ENCODE measurements at regions not wholly inside any gene's neighbourhood (a gene's known extent, or its start where the extent isn't known, plus 50 kb on each side); places are given as distances from the start of the nearest gene placed in this dataset.

DNA sequence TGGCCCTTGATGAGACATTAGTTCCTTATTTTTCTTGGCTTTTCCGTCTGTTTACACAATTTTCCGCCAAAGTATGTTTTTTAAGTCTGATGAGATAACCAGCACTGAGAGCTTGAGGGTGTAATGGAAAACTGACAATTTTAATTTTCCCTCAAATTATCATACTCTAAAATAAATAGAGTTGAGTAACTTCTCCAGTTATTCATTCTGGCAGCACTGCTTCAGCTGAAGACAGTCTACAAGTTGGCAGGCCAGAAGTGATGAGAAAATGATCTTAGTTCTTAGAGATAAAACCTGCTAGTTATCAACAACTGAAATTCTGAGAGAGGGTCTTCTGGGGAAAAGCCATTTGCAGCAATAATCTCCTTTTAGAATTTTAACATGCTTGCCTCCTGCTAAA is 241.6 kb upstream of the TET2 start:
- no peaks in the 10 kb centered on the region for H3K9me3 Mint-ChIP-seq
- H3K36me3 Mint-ChIP-seq (ENCODE audit: low read depth), result no peaks in the 10 kb centered on the region

DNA sequence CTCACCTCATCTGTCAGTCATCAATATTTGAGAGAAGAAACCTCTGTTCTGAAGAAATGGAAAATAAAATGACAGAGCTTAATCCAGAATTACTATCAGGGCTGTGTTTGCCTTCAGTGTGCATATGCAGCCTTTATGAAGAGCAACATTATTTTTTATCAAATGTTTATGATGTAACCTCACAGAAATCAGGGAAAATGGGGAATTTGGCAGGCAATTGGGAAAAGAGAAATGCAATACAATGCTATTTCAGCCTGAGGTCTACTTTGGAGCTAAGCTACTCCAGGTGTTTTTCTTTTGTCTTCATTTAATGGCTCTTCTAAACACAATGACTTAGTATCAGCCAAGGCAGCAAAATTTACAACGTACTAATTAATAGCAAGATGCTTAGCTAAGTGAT is 241.1 kb upstream of the TET2 start:
- Mint-ChIP-seq H3K27me3 (ENCODE audit: low read depth) (no peaks in the 10 kb centered on the region), H3K4me3 (no peak overlapping the region), H3K4me1 (peaks cover 44% of the 10 kb centered on the region), H3K27ac (peak overlapping the region in 2 of 3 experiments; percentile 23 to 25), H3K9me3 (no peaks in the 10 kb centered on the region), H3K36me3 (ENCODE audit: low read depth) (no peaks in the 10 kb centered on the region)
- TF ChIP-seq, protein P1, sequence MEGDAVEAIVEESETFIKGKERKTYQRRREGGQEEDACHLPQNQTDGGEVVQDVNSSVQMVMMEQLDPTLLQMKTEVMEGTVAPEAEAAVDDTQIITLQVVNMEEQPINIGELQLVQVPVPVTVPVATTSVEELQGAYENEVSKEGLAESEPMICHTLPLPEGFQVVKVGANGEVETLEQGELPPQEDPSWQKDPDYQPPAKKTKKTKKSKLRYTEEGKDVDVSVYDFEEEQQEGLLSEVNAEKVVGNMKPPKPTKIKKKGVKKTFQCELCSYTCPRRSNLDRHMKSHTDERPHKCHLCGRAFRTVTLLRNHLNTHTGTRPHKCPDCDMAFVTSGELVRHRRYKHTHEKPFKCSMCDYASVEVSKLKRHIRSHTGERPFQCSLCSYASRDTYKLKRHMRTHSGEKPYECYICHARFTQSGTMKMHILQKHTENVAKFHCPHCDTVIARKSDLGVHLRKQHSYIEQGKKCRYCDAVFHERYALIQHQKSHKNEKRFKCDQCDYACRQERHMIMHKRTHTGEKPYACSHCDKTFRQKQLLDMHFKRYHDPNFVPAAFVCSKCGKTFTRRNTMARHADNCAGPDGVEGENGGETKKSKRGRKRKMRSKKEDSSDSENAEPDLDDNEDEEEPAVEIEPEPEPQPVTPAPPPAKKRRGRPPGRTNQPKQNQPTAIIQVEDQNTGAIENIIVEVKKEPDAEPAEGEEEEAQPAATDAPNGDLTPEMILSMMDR (IDR thresholded peaks at IDR 0.05; ENCODE audit: unreplicated experiment in 3 of 3), result no peak

More for the DNA sequence above, 241.6 kb upstream of the TET2 start:
- Mint-ChIP-seq H3K27me3 (ENCODE audit: low read depth) (no peaks in the 10 kb centered on the region), H3K27ac (peak overlapping the region in 1 of 3 experiments; percentile 25), H3K4me1 (peaks cover 44% of the 10 kb centered on the region), H3K4me3 (no peak overlapping the region)
- TF ChIP-seq, protein P1 (IDR thresholded peaks at IDR 0.05; ENCODE audit: unreplicated experiment in 3 of 3), result no peak

DNA sequence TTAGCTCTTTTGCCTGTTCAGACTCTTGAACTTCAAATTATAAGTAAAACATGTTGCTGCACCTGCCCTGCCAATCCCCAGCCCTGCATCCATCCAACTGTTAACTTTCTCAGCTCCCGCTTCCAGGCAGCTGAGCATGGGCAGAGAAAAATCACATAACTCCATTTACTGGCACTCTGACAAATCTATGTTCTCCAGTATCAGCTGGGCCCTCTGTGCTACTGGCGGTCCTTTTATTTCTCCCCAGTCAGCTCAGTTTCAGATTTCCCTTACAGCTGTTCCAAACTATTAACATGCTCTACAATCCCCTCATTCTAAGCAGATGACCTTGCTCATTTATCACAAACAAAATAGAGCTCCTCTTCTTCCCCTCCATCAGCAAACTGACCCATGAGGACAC is 240.4 kb upstream of the TET2 start:
- Mint-ChIP-seq H3K27me3 (ENCODE audit: low read depth) (peaks cover 3% of the 10 kb centered on the region), H3K27ac (peak overlapping the region; percentile 4 to 25 (median 23)), H3K4me1 (peaks cover 44% of the 10 kb centered on the region), H3K9me3 (no peaks in the 10 kb centered on the region), H3K4me3 (peak overlapping the region in 1 of 3 experiments; percentile 12), H3K36me3 (ENCODE audit: low read depth) (no peaks in the 10 kb centered on the region)
- TF ChIP-seq, protein P1 (IDR thresholded peaks at IDR 0.05; ENCODE audit: unreplicated experiment in 3 of 3), result no peak

DNA sequence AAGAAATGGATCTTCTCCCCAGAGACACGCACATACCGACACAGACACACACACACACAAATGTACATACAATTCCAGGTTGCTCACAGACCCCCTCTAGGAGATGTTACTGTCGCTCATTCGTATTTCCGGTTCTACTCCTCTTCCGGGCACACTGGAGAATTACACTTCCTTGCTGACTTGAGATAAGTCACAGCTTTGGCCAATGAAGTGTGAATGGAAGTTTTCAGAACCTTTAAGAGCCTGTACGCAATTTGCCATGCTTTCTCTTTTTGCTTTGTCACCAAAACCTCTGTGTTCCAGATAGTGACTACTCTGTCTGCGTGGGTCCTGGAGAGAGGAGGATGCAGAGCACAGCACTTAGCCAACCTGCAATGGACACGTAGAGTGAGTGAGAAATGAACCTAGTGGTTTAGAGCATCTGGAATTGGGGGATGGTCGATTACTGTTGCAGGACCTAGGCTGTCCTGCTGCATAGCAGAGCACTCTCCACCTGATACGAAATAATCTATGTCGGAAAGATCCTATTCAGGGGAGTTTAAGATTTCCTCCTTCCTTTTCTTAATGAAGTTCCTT is 239.5 kb upstream of the TET2 start:
- Mint-ChIP-seq H3K9me3 (no peaks in the 10 kb centered on the region), H3K4me1 (peaks cover 38% of the 10 kb centered on the region), H3K36me3 (ENCODE audit: low read depth) (no peaks in the 10 kb centered on the region), H3K27me3 (ENCODE audit: low read depth) (peaks cover 3% of the 10 kb centered on the region), H3K4me3 (no peak overlapping the region), H3K27ac (peak overlapping the region in 2 of 3 experiments; percentile 23 to 25)
- TF ChIP-seq, protein P1 (IDR thresholded peaks at IDR 0.05; ENCODE audit: unreplicated experiment in 3 of 3), result no peak

DNA sequence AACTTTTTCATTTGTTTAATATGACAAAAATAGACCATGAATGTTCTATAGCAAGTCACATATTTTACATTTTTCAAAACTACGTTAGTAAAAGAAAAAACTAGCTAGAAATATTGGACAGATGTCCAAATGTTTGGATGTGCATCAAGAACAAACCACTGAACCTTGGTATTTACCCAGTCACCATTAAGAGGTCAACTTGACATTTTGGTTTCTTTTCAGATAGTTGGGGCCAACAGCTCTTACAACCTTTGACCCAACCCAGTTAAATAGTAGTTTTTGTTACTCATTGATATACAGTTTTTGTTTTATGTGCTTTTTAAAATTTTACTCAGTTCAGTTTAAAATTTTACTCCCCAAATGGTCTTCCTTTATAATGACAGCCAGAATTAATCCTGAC is 238.7 kb upstream of the TET2 start:
- TF ChIP-seq, protein P1 (IDR thresholded peaks at IDR 0.05; ENCODE audit: unreplicated experiment in 3 of 3), result no peak
- peaks cover 5% of the 10 kb centered on the region for H3K9me3 Mint-ChIP-seq
- H3K27me3 Mint-ChIP-seq (ENCODE audit: low read depth), result peaks cover 3% of the 10 kb centered on the region
- no peak overlapping the region for H3K4me3 Mint-ChIP-seq
- H3K27ac Mint-ChIP-seq, result no peak overlapping the region
- no peaks in the 10 kb centered on the region for H3K36me3 Mint-ChIP-seq (ENCODE audit: low read depth)
- H3K4me1 Mint-ChIP-seq, result peaks cover 38% of the 10 kb centered on the region

DNA sequence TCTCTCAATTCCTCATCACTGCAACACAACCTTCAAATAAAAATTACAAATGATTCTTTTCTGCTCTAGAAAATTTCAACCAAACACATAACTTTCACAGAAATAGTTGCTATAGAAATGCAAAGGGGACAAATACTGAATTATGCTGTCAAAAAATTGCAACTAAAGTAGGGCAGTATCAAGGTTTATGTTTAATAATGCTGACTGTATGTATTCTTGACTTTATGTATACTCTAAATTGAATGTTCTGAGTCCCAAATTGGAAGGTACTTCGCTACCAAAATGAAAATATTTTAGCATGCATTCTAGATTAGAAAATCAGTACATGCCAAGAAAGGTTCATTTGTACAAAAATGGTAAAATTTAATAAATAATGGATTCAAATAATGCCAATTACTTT is 237.3 kb upstream of the TET2 start:
- peaks cover 30% of the 10 kb centered on the region for H3K4me1 Mint-ChIP-seq

More for the DNA sequence above, 237.3 kb upstream of the TET2 start:
- Mint-ChIP-seq H3K27me3 (ENCODE audit: low read depth) (peaks cover 3% of the 10 kb centered on the region), H3K4me3 (no peak overlapping the region), H3K36me3 (ENCODE audit: low read depth) (no peaks in the 10 kb centered on the region), H3K27ac (no peak overlapping the region), H3K9me3 (peaks cover 5% of the 10 kb centered on the region)
- TF ChIP-seq, protein P1 (IDR thresholded peaks at IDR 0.05; ENCODE audit: unreplicated experiment in 3 of 3), result no peak
